ENCODE measurements at regions not wholly inside any gene's neighbourhood (a gene's known extent, or its start where the extent isn't known, plus 50 kb on each side); places are given as distances from the start of the nearest gene placed in this dataset.

Small RNAs in the stretch of these regions (small RNA-seq; reads per million reads assigned to genes)
- gene RF00019: 0 reads per million in 4 donors

Measured in transverse colon (tissue), 4 donors.